ENCODE measurements at regions not wholly inside any gene's neighbourhood (a gene's known extent, or its start where the extent isn't known, plus 50 kb on each side); places are given as distances from the start of the nearest gene placed in this dataset.
"Not testable (repeated sequence)": the region's sequence is repeated elsewhere in the genome, so short reads cannot be mapped to it uniquely, and the experiment has no call there.

GRCh38 chr13:21920802-21921201, 249.9 kb downstream of the FGF9 start:
- DNase-seq, result not testable (repeated sequence)

GRCh38 chr13:21924958-21925357, 254.1 kb downstream of the FGF9 start:
- no peak for DNase-seq

GRCh38 chr13:21925720-21926119, 254.8 kb downstream of the FGF9 start:
- no peak for DNase-seq

- DNase-seq, result no peak
Measured at GRCh38 chr13:21929400-21929799, 258.5 kb downstream of the FGF9 start.

- DNase-seq, result no peak
Measured at GRCh38 chr13:21930536-21930935, 259.7 kb downstream of the FGF9 start.

- no peak for DNase-seq
Measured at GRCh38 chr13:21932578-21932977, 261.7 kb downstream of the FGF9 start.

- DNase-seq, result no peak
Measured at GRCh38 chr13:21932996-21933395, 262.1 kb downstream of the FGF9 start.

GRCh38 chr13:21934284-21934683, 263.4 kb downstream of the FGF9 start:
- DNase-seq, result no peak

- no peak for DNase-seq
Measured at GRCh38 chr13:21936674-21937073, 265.8 kb downstream of the FGF9 start.

- no peak for DNase-seq
Measured at GRCh38 chr13:21938168-21938567, 267.3 kb downstream of the FGF9 start.

- DNase-seq, result no peak
Measured at GRCh38 chr13:21938636-21939035, 267.8 kb downstream of the FGF9 start.

- DNase-seq, result no peak
Measured at GRCh38 chr13:21942061-21942460, 271.2 kb downstream of the FGF9 start.

GRCh38 chr13:21944610-21945009, 273.7 kb downstream of the FGF9 start:
- DNase-seq, result no peak

- DNase-seq, result no peak
Measured at GRCh38 chr13:21945195-21945594, 274.3 kb downstream of the FGF9 start.

- DNase-seq, result no peak
Measured at GRCh38 chr13:21946964-21947363, 276.1 kb downstream of the FGF9 start.

- no peak for DNase-seq
Measured at GRCh38 chr13:21948769-21949474, 278.0 kb downstream of the FGF9 start.

- no peak for DNase-seq
Measured at GRCh38 chr13:21949818-21950429, 279.1 kb downstream of the FGF9 start.

- DNase-seq, result no peak
Measured at GRCh38 chr13:21956666-21957065, 285.8 kb downstream of the FGF9 start.

GRCh38 chr13:21957833-21958232, 287.0 kb downstream of the FGF9 start:
- DNase-seq, result no peak

GRCh38 chr13:21960108-21960507, 289.2 kb downstream of the FGF9 start:
- DNase-seq, result no peak

GRCh38 chr13:21964686-21965085, 293.8 kb downstream of the FGF9 start:
- DNase-seq, result no peak

GRCh38 chr13:21965095-21965494, 294.2 kb downstream of the FGF9 start:
- no peak for DNase-seq

- DNase-seq, result no peak
Measured at GRCh38 chr13:21966014-21966413, 295.1 kb downstream of the FGF9 start.

- DNase-seq, result no peak
Measured at GRCh38 chr13:21967871-21968270, 297.0 kb downstream of the FGF9 start.

GRCh38 chr13:21970172-21970571, 299.3 kb downstream of the FGF9 start:
- no peak for DNase-seq

Data from kidney glomerular epithelial cell (primary cell).